DOHH2 (cell line): ENCODE measurements at regions not wholly inside any gene's neighbourhood (a gene's known extent, or its start where the extent isn't known, plus 50 kb on each side); places are given as distances from the start of the nearest gene placed in this dataset.

Experiments
- CTCF ChIP-seq: fragments of 200-600 bp; sonication (generic); IDR thresholded peaks from one replicate; pipeline ENCODE4 v1.5.1; 2014; ENCODE audit warnings: antibody characterized with exemption, mild to moderate bottlenecking, low read depth, low read length; ENCODE audit not compliant: poor library complexity, severe bottlenecking
- EZH2phosphoT487 ChIP-seq: fragments of 200-600 bp; sonication (generic); IDR thresholded peaks from 2 replicates; pipeline ENCODE4 v1.6.1; 2017; ENCODE audit warnings: borderline replicate concordance, mild to moderate bottlenecking, antibody characterized with exemption, low read length, moderate library complexity, mixed read lengths

- TF ChIP-seq EZH2phosphoT487 (no peak), CTCF (no peak)
Observed at GRCh38 chr1:69230208-69230607, 337.5 kb upstream of the LRRC7 start.
